GM21528 (cell line): ENCODE measurements at regions not wholly inside any gene's neighbourhood (a gene's known extent, or its start where the extent isn't known, plus 50 kb on each side); places are given as distances from the start of the nearest gene placed in this dataset.

ENCODE experiments used
- ATAC-seq: cut with Tn5 transposase; IDR thresholded peaks from one replicate; pipeline ENCODE4 v1.9.1; 2021; ENCODE audit warnings: mild to moderate bottlenecking, moderate library complexity; ENCODE audit not compliant: unreplicated experiment, low FRiP score

DNA sequence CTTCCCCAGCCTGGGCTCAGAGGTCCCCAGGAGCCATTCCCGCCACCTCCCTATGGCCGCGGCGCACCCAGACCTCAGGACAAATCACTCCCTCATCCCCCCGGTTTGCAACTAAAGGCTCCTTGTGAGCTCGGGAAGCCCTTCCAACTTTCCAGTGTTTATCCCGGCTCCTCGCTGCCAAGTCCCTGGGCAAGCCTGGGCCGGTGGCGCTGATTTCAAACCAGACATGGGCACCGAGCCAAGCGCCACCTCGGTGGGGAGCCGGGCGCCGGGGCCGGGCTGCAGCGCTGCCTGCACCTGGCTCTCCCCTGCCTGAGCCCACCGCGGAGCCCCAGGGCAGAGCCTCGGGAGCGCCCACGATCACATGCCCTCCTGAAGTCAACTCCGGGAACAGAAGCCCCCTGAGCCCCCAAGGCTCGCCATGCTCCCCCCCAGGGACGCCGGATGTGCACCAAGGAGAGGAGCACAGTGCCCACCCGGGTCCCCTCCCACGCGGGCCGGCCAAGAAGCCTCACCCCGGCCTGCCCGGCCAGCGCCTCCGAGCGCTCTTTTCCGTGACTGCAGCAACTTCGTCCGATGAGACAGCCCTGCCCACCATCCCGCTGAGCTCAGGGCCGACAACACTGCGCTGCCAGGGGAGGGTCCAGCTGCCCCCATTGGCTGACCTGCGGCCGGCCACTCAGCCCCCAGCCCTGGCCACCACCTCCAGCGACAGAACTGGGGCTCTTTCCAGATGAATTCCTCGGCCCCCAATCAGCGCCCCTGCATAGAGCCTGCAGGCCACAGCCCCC lies 50.0 kb downstream of the NCOR2 start:
- ATAC-seq, result no peak

DNA sequence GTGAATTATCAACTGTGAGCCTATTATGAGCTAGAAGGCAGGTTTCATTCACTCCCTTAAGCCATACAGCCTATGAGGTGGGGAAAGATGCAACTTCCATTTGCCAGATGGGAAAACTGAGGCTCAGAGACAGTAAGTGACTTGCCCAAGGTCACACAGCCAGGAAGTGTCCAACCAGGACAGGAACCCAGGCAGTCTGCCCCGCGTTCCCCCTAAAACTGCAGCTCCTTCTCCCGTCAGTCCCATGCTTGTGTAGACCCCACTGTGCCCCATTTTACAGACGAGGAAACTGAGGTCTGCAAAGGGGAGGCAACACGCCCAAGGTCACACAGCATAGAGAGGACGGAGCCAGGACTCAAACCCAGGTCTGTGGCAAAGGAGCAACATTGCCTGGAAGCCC lies 50.6 kb downstream of the NCOR2 start:
- ATAC-seq, result no peak

DNA sequence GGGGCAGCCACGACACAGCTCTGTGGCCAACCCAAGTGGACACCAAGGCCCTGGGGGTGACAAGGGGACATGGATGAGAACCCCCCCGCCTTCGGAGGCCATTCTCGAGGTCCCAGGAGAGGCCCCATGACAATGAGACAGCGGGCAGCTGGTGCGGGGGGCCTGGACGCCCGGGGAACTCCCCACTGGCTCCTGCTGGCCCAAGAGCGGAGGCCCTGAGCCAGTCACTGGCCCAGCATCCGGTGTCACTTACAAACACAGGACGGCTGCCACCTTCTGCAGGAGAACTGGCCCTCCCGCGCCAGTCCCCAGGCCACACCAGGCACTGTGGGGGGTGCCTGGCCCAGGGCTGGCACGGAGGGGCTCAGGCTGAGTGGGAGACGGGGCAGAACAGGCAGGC lies 51.4 kb downstream of the NCOR2 start:
- ATAC-seq, result no peak

DNA sequence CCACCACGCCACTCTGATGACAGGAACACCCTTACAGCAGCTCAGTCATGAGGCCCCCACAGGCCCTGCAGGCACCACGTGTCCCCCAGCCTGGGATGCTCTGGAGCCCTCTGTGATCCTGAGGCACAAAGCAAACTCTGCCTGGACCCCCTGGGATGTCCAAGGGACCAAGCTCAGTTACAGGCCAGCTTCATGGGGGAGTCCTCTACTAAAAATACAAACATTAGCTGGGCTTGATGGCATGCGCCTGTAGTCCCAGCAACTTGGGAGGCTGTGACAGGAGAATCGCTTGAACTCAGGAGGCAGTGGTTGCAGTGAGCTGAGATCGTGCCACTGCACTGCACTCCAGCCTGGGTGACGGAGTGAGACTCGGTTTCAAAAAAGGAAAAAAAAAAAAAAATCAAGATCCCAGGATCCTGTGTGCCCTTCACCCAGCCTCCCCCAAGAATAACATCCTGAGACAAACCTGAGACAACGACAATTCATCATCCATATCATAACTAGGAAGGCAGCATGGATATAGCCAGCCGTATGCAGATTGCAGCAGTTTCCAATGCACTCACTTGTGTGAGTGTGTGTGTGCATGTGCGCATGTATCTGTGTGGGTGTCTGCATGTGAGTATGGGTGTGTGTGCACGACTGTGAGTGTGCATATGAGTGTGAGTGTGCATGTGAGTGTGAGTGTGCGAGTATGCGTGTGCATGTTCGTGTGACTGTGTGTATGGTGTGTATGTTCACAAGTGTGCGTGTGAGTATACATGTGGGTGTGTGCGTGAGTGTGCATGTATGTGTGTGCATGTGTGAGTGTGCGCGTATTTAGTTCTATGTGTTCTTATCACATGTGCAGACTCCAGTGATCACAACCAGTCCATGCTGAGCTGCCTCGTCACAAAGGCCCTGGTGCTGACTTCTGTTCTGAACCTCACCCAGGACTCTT lies 52.1 kb downstream of the NCOR2 start:
- no peak for ATAC-seq

DNA sequence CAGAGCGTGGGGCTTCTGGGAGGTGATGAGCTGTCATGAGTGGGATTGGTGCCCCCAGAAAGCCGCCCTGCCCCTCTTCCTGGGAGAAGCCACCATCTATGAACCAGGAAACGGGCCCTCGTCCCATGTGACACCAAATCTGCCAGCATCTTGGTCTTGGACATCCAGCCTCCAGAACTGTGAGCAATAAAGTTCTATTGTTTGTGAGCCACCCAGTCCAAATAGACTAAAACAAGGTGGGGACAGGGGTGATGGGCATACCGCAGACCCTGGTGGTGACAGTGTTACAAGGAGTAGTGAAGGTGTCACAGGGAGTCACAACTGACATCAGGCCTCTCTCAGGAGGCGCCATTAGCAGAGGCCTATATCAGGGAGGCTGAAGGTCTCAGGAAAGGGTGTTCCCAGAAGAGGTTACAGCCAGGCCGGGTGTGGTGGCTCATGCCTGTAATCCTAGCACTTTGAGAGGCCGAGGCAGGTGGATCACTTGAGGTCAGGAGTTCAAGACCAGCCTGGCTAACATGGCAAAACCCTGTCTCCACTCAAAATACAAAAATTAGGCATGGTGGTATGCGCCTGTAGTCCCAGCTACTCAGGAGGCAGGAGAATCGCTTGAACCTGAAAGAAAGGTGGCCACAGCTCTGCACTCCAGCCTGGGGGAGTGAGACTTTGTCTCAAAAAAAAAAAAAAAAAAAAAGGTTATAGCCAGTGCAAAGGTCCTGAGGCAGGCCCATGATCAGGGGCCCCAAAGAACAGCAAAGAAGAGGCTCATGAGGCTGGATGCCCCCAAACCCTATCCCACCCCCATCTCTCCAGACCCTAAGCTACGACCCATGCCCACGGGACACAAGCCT lies 53.0 kb downstream of the NCOR2 start:
- ATAC-seq, result no peak

DNA sequence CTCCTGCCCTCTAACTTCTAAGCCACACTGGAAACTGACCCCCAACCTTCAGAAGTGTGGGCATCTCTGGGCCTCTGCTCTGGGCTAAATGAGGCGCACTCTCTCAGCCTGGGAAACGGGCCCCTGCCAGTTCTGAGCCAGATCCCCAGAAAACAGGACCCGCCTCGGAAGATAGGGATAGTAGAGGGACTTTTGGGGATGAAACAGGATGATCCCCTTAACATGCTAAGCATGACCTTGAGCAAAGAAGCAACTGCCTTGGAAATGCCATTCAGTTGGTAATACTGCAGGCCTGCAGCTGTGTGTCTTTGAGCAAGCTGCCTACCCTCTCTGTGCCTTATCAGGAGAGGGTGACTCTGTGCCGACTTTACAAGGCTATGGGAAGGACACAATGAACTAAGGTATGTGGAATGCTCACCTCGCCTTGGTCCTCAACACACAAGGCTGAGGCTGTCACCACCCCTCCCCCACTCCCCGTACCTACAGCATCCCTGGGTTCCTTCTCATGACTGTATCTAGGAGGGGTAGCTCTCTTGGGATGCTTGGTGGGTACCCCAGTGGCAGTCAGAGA lies 54.0 kb downstream of the NCOR2 start:
- ATAC-seq, result no peak

GRCh38 chr12:124512667-124513296 lies 54.6 kb downstream of the NCOR2 start:
- ATAC-seq, result no peak

GRCh38 chr12:124511259-124511985 lies 56.0 kb downstream of the NCOR2 start:
- no peak for ATAC-seq

DNA sequence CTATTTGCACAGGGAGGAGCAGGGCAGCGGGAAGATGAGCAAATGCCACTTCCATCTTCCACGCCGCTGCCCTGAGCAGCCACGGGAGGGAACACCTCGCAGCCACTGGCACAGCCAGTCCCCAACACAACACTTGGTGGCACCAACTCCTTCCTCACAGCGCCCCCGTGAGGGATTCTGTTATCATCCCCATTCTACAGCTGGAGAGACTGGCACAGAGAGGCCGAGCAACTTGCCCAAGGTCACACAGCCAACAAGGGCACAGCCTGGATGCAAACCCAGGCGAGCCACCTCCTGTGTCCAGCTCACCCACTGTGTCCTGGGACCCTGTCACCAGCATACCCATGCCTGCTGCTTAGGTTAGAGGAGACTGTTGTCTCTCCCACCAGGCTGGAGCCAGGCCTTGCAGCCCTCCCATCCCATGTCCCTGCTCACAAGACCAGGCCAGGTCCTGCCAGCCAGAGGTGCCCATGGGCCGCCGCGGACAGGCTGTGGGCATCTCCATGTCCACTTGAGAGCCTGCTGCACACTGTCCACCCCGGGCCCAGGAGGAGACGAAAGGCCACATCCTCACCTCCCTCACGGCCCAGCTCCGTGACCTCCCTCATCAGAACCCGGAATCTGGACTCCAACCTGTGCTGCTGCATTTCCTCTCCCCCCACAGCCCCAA lies 57.0 kb downstream of the NCOR2 start:
- no peak for ATAC-seq

DNA sequence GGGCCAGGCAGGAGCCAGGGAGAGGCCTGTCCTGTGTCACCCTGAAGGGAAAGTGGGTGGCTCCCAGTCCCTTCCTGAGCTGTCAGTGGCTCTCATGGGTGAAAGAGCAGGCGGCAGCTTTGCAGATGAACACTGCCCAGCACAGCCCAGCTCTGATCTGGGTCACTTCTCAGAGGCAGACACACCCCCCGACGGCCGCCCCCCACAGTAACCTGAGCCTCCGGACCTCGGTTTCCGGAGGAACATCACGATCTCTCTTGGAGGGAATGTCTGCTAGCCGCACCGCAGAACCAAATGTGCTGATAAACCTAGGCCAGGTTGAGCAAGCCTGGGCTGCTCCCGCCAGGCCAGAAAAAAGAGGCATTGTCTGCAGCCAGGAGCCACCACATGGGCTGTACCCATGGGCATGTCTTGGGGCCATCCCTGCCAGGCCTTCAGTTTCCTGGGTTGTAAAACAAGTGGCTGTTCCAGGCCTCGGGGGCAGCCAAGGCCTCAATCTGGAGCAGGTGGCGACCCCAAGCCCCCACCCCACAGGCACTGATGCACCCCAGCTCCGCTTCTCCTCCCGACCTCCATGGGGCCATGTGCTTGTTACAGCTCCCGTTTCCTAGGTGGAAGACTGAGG lies 57.6 kb downstream of the NCOR2 start:
- ATAC-seq, result no peak

DNA sequence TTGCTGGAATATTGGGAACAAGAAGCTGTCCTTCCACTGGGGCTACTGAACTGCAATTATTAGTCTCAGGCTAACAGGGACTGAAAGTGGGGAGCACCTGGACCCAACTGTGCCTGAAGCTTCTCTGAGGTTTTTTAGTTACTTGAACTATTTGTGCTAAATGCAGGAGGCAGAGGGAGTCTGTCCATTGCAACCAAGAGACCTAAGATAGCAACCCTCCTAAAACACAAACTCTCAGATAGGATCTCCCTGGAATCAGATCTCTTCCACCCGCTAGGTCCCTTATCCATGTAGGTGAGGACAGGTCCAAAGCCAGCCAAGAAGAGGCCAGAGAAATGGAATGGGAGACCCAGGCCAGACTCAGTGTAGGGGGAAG lies 58.1 kb downstream of the NCOR2 start:
- ATAC-seq, result no peak

DNA sequence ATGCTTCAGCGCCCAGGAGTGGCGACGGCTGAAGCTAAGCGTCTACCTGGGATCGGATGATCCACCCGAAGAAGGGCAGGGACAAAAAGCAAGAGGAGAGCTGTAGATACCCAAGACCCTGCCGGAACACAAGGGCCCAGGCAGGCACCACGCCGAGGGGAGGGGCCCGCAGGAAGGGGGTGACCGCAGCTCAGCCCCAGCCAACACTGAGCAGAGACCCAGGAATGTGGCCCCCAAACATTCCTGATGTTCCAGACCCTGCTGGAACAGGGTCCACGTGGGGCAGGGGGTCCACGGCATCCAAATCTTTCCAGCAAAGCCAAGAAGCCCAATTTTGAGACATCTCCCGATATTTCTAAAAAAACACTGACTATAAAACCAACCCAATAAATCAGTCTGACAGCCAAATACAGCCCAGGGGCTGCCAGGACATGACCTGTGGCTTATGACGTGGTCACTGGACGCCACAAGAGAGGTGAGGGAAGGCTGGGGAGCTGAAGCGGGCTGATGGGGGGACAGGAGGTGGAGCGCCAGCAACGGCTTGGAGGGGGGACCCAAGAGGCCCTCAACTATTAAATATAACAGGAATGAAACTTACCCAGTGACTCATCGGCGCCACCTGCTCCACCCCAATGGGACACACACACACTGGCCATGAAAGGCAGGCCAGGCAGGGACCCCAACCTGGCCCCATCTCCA lies 58.9 kb downstream of the NCOR2 start:
- no peak for ATAC-seq

- ATAC-seq, result no peak
Measured at GRCh38 chr12:124507188-124508109, 60.0 kb downstream of the NCOR2 start.

GRCh38 chr12:124506832-124507153 lies 60.6 kb downstream of the NCOR2 start:
- ATAC-seq, result no peak

- no peak for ATAC-seq
Measured at GRCh38 chr12:124506145-124506831, 61.1 kb downstream of the NCOR2 start.
